K562 (cell line): ENCODE measurements at regions not wholly inside any gene's neighbourhood (a gene's known extent, or its start where the extent isn't known, plus 50 kb on each side); places are given as distances from the start of the nearest gene placed in this dataset.

Experiments used
- ARNT ChIP-seq, 2 experiments: fragments of 450-650 bp; IDR thresholded peaks; 2 replicates each; pipeline ENCODE4 v1.6.1; 2016; ENCODE audit warnings: mild to moderate bottlenecking in 1 of 2
- CTCF ChIP-seq, 3 experiments: IDR thresholded peaks in 2 of 3; conservative IDR thresholded peaks in 1 of 3; 2 replicates each; pipeline ENCODE4 v1.5.1; 2011 to 2012; ENCODE audit warnings: low read length in 3 of 3, mild to moderate bottlenecking in 3 of 3, control low read depth in 2 of 3, improper control_type of control experiment in 1 of 3, inconsistent platforms in 1 of 3, low read depth in 1 of 3, mixed read lengths in 1 of 3, moderate library complexity in 1 of 3; ENCODE audit not compliant: insufficient read depth in 2 of 3
- EZH2 ChIP-seq: IDR thresholded peaks from 2 replicates; pipeline ENCODE4 v1.6.1; 2012; ENCODE audit warnings: low read depth, mild to moderate bottlenecking, inconsistent platforms, low read length, borderline replicate concordance
- GABPB1 ChIP-seq: sonication (generic); formaldehyde crosslinking; IDR thresholded peaks from 2 replicates; pipeline ENCODE4 v1.8.0; 2022; ENCODE audit warnings: mild to moderate bottlenecking, missing genetic modification reagents
- MTA3 ChIP-seq: fragments of 450-650 bp; formaldehyde crosslinking; IDR thresholded peaks from 2 replicates; pipeline ENCODE4 v1.6.1; 2017; ENCODE audit warnings: mild to moderate bottlenecking, borderline replicate concordance
- NONO ChIP-seq, 2 experiments: fragments of 200-400 bp in 1 of 2; fragments of 450-650 bp in 1 of 2; formaldehyde crosslinking in 1 of 2; IDR thresholded peaks; 2 replicates each; pipeline ENCODE4 v1.6.1; 2017; ENCODE audit warnings: low read depth in 2 of 2, mild to moderate bottlenecking in 2 of 2, moderate library complexity in 2 of 2, low read length in 1 of 2
- POLR2A ChIP-seq: fragments of 450-650 bp; conservative IDR thresholded peaks from 2 replicates; pipeline ENCODE4 v1.6.1; 2016
- USF2 ChIP-seq: sonication (generic); formaldehyde crosslinking; IDR thresholded peaks from 2 replicates; pipeline ENCODE4 v1.5.0; 2020; ENCODE audit warnings: missing genetic modification reagents
- ZNF431 ChIP-seq: sonication (generic); formaldehyde crosslinking; IDR thresholded peaks from 2 replicates; pipeline ENCODE4 v1.8.0; 2022; ENCODE audit warnings: mild to moderate bottlenecking, missing genetic modification reagents

GRCh38 chr5:97418462-97418861 is 235.4 kb upstream of the RIOK2 start:
- TF ChIP-seq NONO (IDR thresholded peaks at IDR 0.05; ENCODE audit: low read depth in 2 of 2, low read length in 1 of 2) (no peak), POLR2A (no peak), CTCF (IDR thresholded peaks at IDR 0.05 in 2 of 3, conservative IDR thresholded peaks at IDR 0.05 in 1 of 3; ENCODE audit: insufficient read depth in 2 of 3, low read depth in 1 of 3, low read length in 3 of 3) (no peak), EZH2 (no peak), MTA3 (no peak), ARNT (IDR thresholded peaks at IDR 0.05) (no peak), GABPB1 (CRISPR knock-in tag) (no peak), ZNF431 (CRISPR knock-in tag) (no peak), USF2 (CRISPR knock-in tag) (no peak)
